ENCODE measurements at regions not wholly inside any gene's neighbourhood (a gene's known extent, or its start where the extent isn't known, plus 50 kb on each side); places are given as distances from the start of the nearest gene placed in this dataset.

DNA sequence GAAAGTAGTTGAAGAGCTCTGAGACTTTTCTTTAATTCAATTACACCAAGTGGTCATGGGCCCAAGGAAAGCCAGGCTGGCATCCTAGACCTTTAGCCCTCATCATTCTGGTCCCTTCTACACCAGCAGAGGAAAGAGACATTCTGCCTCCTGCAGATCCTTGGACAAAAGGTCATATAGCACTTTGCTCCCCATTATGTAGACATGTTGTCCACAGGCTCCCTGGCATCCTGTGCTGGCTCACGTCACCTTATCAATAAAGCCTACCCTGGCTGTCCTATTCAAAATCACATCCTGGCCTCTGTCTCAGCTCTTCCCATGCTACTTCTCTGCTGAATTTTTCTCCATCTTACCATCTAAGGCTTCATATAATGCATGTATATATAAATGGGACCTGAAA is 61.6 kb upstream of the MAF start:
- CTCF ChIA-PET = no interaction called here
- Histone ChIP-seq H3K4me1 (ENCODE audit: control insufficient read depth, insufficient read depth, low read length) (no peaks in the 10 kb centered on the region), H3K4me3 (ENCODE audit: low read depth in 2 of 2, low read length in 2 of 2) (no peak overlapping the region), H3K27me3 (ENCODE audit: control insufficient read depth, insufficient read depth, low read length) (no peaks in the 10 kb centered on the region), H3K36me3 (ENCODE audit: control insufficient read depth, insufficient read depth, low read length) (no peaks in the 10 kb centered on the region), H3K27ac (ENCODE audit: low read length) (no peak overlapping the region), H3K9me3 (ENCODE audit: control insufficient read depth, insufficient read depth, low read depth, low read length) (no peaks in the 10 kb centered on the region)
- intact Hi-C loops (cut with micrococcal nuclease; ENCODE audit: unreplicated experiment) (no loop called here), in situ Hi-C loops (cut with HindIII; ENCODE audit: low pct_unique_long_range_greater_than_20kb, low sequenced_read_pairs) (no loop called here)
- ATAC-seq (no peak), DNase-seq (ENCODE audit: low read depth, low spot score) (no peak)
- BruUV-seq (replicated peaks) = no TSS peak
- POLR2A ChIA-PET = no interaction called here
- TF ChIP-seq SIN3A (IDR thresholded peaks at IDR 0.05; ENCODE audit: borderline replicate concordance, insufficient read depth, low read depth, low read length) (no peak), TCF7L2 (IDR thresholded peaks at IDR 0.05; ENCODE audit: low read depth, low read length) (no peak), POLR2AphosphoS5 (IDR thresholded peaks at IDR 0.05; ENCODE audit: low read depth, low read length) (no peak)
- TF ChIP-seq, protein P1, sequence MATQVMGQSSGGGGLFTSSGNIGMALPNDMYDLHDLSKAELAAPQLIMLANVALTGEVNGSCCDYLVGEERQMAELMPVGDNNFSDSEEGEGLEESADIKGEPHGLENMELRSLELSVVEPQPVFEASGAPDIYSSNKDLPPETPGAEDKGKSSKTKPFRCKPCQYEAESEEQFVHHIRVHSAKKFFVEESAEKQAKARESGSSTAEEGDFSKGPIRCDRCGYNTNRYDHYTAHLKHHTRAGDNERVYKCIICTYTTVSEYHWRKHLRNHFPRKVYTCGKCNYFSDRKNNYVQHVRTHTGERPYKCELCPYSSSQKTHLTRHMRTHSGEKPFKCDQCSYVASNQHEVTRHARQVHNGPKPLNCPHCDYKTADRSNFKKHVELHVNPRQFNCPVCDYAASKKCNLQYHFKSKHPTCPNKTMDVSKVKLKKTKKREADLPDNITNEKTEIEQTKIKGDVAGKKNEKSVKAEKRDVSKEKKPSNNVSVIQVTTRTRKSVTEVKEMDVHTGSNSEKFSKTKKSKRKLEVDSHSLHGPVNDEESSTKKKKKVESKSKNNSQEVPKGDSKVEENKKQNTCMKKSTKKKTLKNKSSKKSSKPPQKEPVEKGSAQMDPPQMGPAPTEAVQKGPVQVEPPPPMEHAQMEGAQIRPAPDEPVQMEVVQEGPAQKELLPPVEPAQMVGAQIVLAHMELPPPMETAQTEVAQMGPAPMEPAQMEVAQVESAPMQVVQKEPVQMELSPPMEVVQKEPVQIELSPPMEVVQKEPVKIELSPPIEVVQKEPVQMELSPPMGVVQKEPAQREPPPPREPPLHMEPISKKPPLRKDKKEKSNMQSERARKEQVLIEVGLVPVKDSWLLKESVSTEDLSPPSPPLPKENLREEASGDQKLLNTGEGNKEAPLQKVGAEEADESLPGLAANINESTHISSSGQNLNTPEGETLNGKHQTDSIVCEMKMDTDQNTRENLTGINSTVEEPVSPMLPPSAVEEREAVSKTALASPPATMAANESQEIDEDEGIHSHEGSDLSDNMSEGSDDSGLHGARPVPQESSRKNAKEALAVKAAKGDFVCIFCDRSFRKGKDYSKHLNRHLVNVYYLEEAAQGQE (IDR thresholded peaks at IDR 0.05; ENCODE audit: insufficient read depth in 1 of 2, low read depth in 2 of 2, low read length in 1 of 2) = no peak

DNA sequence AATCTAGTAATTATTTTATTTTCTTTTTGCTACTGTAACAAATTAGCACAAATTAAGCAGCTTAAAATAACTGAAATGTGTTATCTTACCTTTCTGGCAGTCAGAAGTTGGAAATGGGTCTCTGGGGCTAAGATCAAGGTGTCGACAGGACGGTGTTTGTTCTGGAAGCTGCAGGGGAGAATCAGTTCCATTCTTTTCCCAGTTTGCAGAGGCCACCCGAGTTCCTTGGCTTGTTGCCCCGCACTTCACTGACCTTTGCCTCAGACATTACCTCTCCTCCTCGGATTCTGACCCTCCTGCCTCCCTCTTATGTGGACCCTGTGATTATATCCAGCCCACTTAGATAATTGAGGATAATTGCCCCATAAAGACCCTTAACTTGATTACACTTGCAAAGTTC is 61.0 kb upstream of the MAF start:
- DNase-seq (ENCODE audit: low read depth, low spot score) = no peak
- TF ChIP-seq TCF7L2 (IDR thresholded peaks at IDR 0.05; ENCODE audit: low read depth, low read length) (no peak), POLR2AphosphoS5 (IDR thresholded peaks at IDR 0.05; ENCODE audit: low read depth, low read length) (no peak), SIN3A (IDR thresholded peaks at IDR 0.05; ENCODE audit: borderline replicate concordance, insufficient read depth, low read depth, low read length) (no peak)
- TF ChIP-seq, protein P2, sequence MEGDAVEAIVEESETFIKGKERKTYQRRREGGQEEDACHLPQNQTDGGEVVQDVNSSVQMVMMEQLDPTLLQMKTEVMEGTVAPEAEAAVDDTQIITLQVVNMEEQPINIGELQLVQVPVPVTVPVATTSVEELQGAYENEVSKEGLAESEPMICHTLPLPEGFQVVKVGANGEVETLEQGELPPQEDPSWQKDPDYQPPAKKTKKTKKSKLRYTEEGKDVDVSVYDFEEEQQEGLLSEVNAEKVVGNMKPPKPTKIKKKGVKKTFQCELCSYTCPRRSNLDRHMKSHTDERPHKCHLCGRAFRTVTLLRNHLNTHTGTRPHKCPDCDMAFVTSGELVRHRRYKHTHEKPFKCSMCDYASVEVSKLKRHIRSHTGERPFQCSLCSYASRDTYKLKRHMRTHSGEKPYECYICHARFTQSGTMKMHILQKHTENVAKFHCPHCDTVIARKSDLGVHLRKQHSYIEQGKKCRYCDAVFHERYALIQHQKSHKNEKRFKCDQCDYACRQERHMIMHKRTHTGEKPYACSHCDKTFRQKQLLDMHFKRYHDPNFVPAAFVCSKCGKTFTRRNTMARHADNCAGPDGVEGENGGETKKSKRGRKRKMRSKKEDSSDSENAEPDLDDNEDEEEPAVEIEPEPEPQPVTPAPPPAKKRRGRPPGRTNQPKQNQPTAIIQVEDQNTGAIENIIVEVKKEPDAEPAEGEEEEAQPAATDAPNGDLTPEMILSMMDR (IDR thresholded peaks at IDR 0.05) = no peak
- TF ChIP-seq, protein P1 (IDR thresholded peaks at IDR 0.05; ENCODE audit: insufficient read depth in 1 of 2, low read depth in 2 of 2, low read length in 1 of 2) = no peak
- ChIA-PET CTCF (no interaction called here), POLR2A (no interaction called here)
- H3K9me3 ChIP-seq (ENCODE audit: control insufficient read depth, insufficient read depth, low read depth, low read length) = no peaks in the 10 kb centered on the region
- H3K4me1 ChIP-seq (ENCODE audit: control insufficient read depth, insufficient read depth, low read length) = no peaks in the 10 kb centered on the region
- no peak for ATAC-seq
- H3K27me3 ChIP-seq (ENCODE audit: control insufficient read depth, insufficient read depth, low read length) = no peaks in the 10 kb centered on the region
- no TSS peak for BruUV-seq (replicated peaks)
- intact Hi-C loops (cut with micrococcal nuclease; ENCODE audit: unreplicated experiment) = no loop called here
- no peaks in the 10 kb centered on the region for H3K36me3 ChIP-seq (ENCODE audit: control insufficient read depth, insufficient read depth, low read length)
- H3K4me3 ChIP-seq (ENCODE audit: low read depth in 2 of 2, low read length in 2 of 2) = no peak overlapping the region
- in situ Hi-C loops (cut with HindIII; ENCODE audit: low pct_unique_long_range_greater_than_20kb, low sequenced_read_pairs) = no loop called here
- H3K27ac ChIP-seq (ENCODE audit: low read length) = no peak overlapping the region
